B cell (primary cell): ENCODE measurements at regions not wholly inside any gene's neighbourhood (a gene's known extent, or its start where the extent isn't known, plus 50 kb on each side); places are given as distances from the start of the nearest gene placed in this dataset.

ENCODE experiments used
- ATAC-seq: fragments of 200-7000 bp; cut with Tn5 transposase; one replicate; pipeline ENCODE4 v1.10.0; 2021; ENCODE audit warnings: low read depth, mild to moderate bottlenecking, moderate number of reproducible peaks, moderate library complexity
- CTCF ChIA-PET: fragments of 350-600 bp; sonication (Branson Sonifier 250); formaldehyde crosslinking; loops from one replicate; lab custom pipeline; 2021; ENCODE audit warnings: antibody characterized with exemption, inconsistent platforms; lab: Charles Lee
- POLR2A ChIA-PET: fragments of 350-600 bp; sonication (Branson Sonifier 250); formaldehyde crosslinking; loops from one replicate; lab custom pipeline; 2021; ENCODE audit warnings: antibody characterized with exemption; lab: Charles Lee
- DNase-seq: peaks from one replicate; pipeline ENCODE4 v3.0.0; 2013
- H2AFZ ChIP-seq: 2 replicates; pipeline ENCODE4 v1.6.1; 2012; ENCODE audit warnings: mild to moderate bottlenecking, low read depth, low read length; ENCODE audit not compliant: insufficient read depth, poor library complexity, severe bottlenecking
- H3K27ac ChIP-seq, 2 donors: 1 replicate in 1 of 2; 2 replicates in 1 of 2; pipeline ENCODE4 v1.5.1; 2012 to 2013; ENCODE audit warnings: low read length in 2 of 2, mild to moderate bottlenecking in 2 of 2, moderate library complexity in 1 of 2
- H3K27me3 ChIP-seq, 4 experiments: fragments of 200-600 bp in 1 of 4; sonication (generic) in 1 of 4; replicated peaks in 1 of 4; 1 replicate in 2 of 4; 2 replicates in 2 of 4; pipeline versions ENCODE4 v1.6.1 to v1.7.0; 2013 to 2016; ENCODE audit warnings: low read length in 3 of 4, mild to moderate bottlenecking in 2 of 4, mixed read lengths in 1 of 4, moderate library complexity in 1 of 4; ENCODE audit not compliant: insufficient read depth in 4 of 4, control insufficient read depth in 3 of 4; ENCODE audit errors: control extremely low read depth in 1 of 4
- H3K36me3 ChIP-seq, 2 experiments: replicated peaks in 1 of 2; 1 replicate in 1 of 2; 2 replicates in 1 of 2; pipeline versions ENCODE4 v1.6.1 to v1.7.1; 2013; ENCODE audit warnings: low read length in 1 of 2; ENCODE audit not compliant: insufficient read depth in 2 of 2, control insufficient read depth in 1 of 2; ENCODE audit errors: control extremely low read depth in 1 of 2, extremely low read depth in 1 of 2
- H3K4me1 ChIP-seq, 2 donors: fragments of 200-600 bp in 1 of 2; sonication (generic) in 1 of 2; 1 replicate in 1 of 2; 2 replicates in 1 of 2; pipeline versions ENCODE4 v1.5.1 to v1.6.1; 2013 to 2017; ENCODE audit warnings: low read length in 2 of 2; ENCODE audit not compliant: control insufficient read depth in 2 of 2, insufficient read depth in 2 of 2
- H3K4me2 ChIP-seq: replicated peaks from 2 replicates; pipeline ENCODE3; 2012; ENCODE audit warnings: mild to moderate bottlenecking, low read depth, low read length; ENCODE audit not compliant: poor library complexity, severe bottlenecking
- H3K4me3 ChIP-seq, 5 experiments: fragments of 200-600 bp in 1 of 5; sonication (generic) in 1 of 5; 1 replicate in 3 of 5; 2 replicates in 2 of 5; pipeline versions ENCODE4 v1.5.1 to v1.7.0; 2011 to 2016; ENCODE audit warnings: low read length in 4 of 5, mild to moderate bottlenecking in 4 of 5, low read depth in 2 of 5, control low read depth in 1 of 5, moderate library complexity in 1 of 5; ENCODE audit not compliant: insufficient read depth in 1 of 5; ENCODE audit errors: control extremely low read depth in 1 of 5, extremely low read depth in 1 of 5
- H3K79me2 ChIP-seq: fragments of 200-600 bp; sonication (generic); one replicate; pipeline ENCODE4 v1.6.0; 2016; ENCODE audit warnings: low read length; ENCODE audit not compliant: control insufficient read depth, insufficient read depth
- H3K9ac ChIP-seq: fragments of 200-600 bp; sonication (generic); 2 replicates; pipeline ENCODE4 v1.6.1; 2017; ENCODE audit warnings: mild to moderate bottlenecking, low read length, moderate library complexity
- H3K9me3 ChIP-seq, 3 donors: one replicate each; pipeline versions ENCODE4 v1.6.1 to v1.7.1; 2013; ENCODE audit warnings: low read length in 2 of 3; ENCODE audit not compliant: control insufficient read depth in 2 of 3, insufficient read depth in 1 of 3; ENCODE audit errors: control extremely low read depth in 1 of 3
- H4K20me1 ChIP-seq: 2 replicates; pipeline ENCODE4 v1.6.0; 2012; ENCODE audit warnings: mild to moderate bottlenecking, low read length; ENCODE audit not compliant: insufficient read depth, control insufficient read depth, poor library complexity, severe bottlenecking
- H3K27ac Mint-ChIP-seq: one replicate; pipeline ENCODE4 v1.8.0; 2021; ENCODE audit warnings: mixed read lengths
- H3K27me3 Mint-ChIP-seq: one replicate; pipeline ENCODE4 v1.8.0; 2021; ENCODE audit warnings: mixed read lengths
- H3K4me1 Mint-ChIP-seq: one replicate; pipeline ENCODE4 v1.8.0; 2021; ENCODE audit warnings: mixed read lengths
- H3K4me3 Mint-ChIP-seq: one replicate; pipeline ENCODE4 v1.8.0; 2021; ENCODE audit warnings: mixed read lengths
- H3K9me3 Mint-ChIP-seq: one replicate; pipeline ENCODE4 v1.8.0; 2022; ENCODE audit warnings: mixed read lengths; ENCODE audit not compliant: insufficient read depth
- EZH2 ChIP-seq: IDR thresholded peaks from 2 replicates; pipeline ENCODE4 v1.6.1; 2012; ENCODE audit warnings: borderline replicate concordance, low read depth, mild to moderate bottlenecking, moderate library complexity, low read length; ENCODE audit not compliant: insufficient read depth, poor library complexity, severe bottlenecking
- WGBS: methylation state at CpG from one replicate; pipeline ENCODE4 v1.1.5; 2013; ENCODE audit warnings: missing lambda C conversion rate; ENCODE audit not compliant: insufficient coverage; 5-methylcytosine and 5-hydroxymethylcytosine counted together
- intact Hi-C: fragments of 100-400 bp; cut with micrococcal nuclease; formaldehyde crosslinking; loops from one replicate; pipeline ENCODE4 v1.10.0; 2022
- TF ChIP-seq, protein P1 (sequence below): fragments of 200-600 bp; IDR thresholded peaks from one replicate; pipeline ENCODE4 v1.8.0; 2022; ENCODE audit warnings: antibody characterized with exemption, mild to moderate bottlenecking

GRCh38 chr2:234247453-234248180 lies 197.1 kb downstream of the SPP2 start:
- H3K4me1 Mint-ChIP-seq = peaks cover 1% of the 10 kb centered on the region
- 97% methylated on average over 37 of the region's 42 CpGs for WGBS
- H4K20me1 ChIP-seq = no peaks in the 10 kb centered on the region

GRCh38 chr2:234245945-234246344 lies 195.4 kb downstream of the SPP2 start:
- DNase-seq (no peak), ATAC-seq (no peak)
- Histone ChIP-seq H3K36me3 (no peaks in the 10 kb centered on the region), H3K27me3 (peaks cover 0 to 7% (median 3%) of the 10 kb centered on the region in 4 experiments), H3K79me2 (no peaks in the 10 kb centered on the region), H3K4me3 (no peak overlapping the region), H4K20me1 (no peaks in the 10 kb centered on the region), H3K27ac (no peak overlapping the region), H3K9ac (no peak overlapping the region), H3K9me3 (peaks cover 0 to 3% (median 0%) of the 10 kb centered on the region in 3 donors), H2AFZ (no peak overlapping the region), H3K4me2 (no peak overlapping the region), H3K4me1 (no peaks in the 10 kb centered on the region)
- H3K27ac Mint-ChIP-seq = no peak overlapping the region
- ChIA-PET POLR2A (no interaction called here), CTCF (no interaction called here)
- H3K4me3 Mint-ChIP-seq = no peak overlapping the region
- TF ChIP-seq, protein P1, sequence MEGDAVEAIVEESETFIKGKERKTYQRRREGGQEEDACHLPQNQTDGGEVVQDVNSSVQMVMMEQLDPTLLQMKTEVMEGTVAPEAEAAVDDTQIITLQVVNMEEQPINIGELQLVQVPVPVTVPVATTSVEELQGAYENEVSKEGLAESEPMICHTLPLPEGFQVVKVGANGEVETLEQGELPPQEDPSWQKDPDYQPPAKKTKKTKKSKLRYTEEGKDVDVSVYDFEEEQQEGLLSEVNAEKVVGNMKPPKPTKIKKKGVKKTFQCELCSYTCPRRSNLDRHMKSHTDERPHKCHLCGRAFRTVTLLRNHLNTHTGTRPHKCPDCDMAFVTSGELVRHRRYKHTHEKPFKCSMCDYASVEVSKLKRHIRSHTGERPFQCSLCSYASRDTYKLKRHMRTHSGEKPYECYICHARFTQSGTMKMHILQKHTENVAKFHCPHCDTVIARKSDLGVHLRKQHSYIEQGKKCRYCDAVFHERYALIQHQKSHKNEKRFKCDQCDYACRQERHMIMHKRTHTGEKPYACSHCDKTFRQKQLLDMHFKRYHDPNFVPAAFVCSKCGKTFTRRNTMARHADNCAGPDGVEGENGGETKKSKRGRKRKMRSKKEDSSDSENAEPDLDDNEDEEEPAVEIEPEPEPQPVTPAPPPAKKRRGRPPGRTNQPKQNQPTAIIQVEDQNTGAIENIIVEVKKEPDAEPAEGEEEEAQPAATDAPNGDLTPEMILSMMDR = no peak
- no peak for TF ChIP-seq EZH2
- intact Hi-C loops = no loop called here
- H3K9me3 Mint-ChIP-seq = no peaks in the 10 kb centered on the region
- peaks cover 25% of the 10 kb centered on the region for H3K27me3 Mint-ChIP-seq
- peaks cover 1% of the 10 kb centered on the region for H3K4me1 Mint-ChIP-seq
- 80% methylated on average over 2 of the region's 5 CpGs for WGBS

More at GRCh38 chr2:234247453-234248180, 197.1 kb downstream of the SPP2 start:
- Histone ChIP-seq H3K27me3 (peaks cover 0 to 12% (median 3%) of the 10 kb centered on the region in 4 experiments), H3K79me2 (no peaks in the 10 kb centered on the region), H3K9ac (no peak overlapping the region), H3K27ac (no peak overlapping the region), H3K4me1 (no peaks in the 10 kb centered on the region), H3K9me3 (peaks cover 0 to 3% (median 0%) of the 10 kb centered on the region in 3 donors), H3K4me2 (no peak overlapping the region), H3K4me3 (no peak overlapping the region), H2AFZ (no peak overlapping the region), H3K36me3 (no peaks in the 10 kb centered on the region)
- no peaks in the 10 kb centered on the region for H3K9me3 Mint-ChIP-seq
- DNase-seq (no peak), ATAC-seq (no peak)
- POLR2A ChIA-PET = no interaction called here
- no peak overlapping the region for H3K4me3 Mint-ChIP-seq
- H3K27ac Mint-ChIP-seq = no peak overlapping the region
- intact Hi-C loops = no loop called here
- CTCF ChIA-PET = no interaction called here
- TF ChIP-seq, protein P1 = no peak
- TF ChIP-seq EZH2 = no peak
- H3K27me3 Mint-ChIP-seq = peaks cover 35% of the 10 kb centered on the region
